Stimulated activated CD4-positive, alpha-beta T cell treated with anti-CD3 and anti-CD28 coated beads, Interleukin-15, amount 100 ng/mL, for 1 hour (primary cell): ENCODE measurements at regions not wholly inside any gene's neighbourhood (a gene's known extent, or its start where the extent isn't known, plus 50 kb on each side); places are given as distances from the start of the nearest gene placed in this dataset.
"Not testable (repeated sequence)": the region's sequence is repeated elsewhere in the genome, so short reads cannot be mapped to it uniquely, and the experiment has no call there.

ENCODE experiments used
- DNase-seq, 2 donors: peaks; one replicate each; pipeline ENCODE4 v3.0.0-alpha.2; 2020; ENCODE audit warnings: low read depth in 1 of 2, low spot score in 1 of 2

- DNase-seq, result no peak
Measured at GRCh38 chr14:106522990-106523389, 996.6 kb downstream of the TMEM121 start.

GRCh38 chr14:106528717-106529116, 1002.3 kb downstream of the TMEM121 start:
- DNase-seq, result no peak

- no peak for DNase-seq
Measured at GRCh38 chr14:106530031-106530422, 1003.6 kb downstream of the TMEM121 start.

GRCh38 chr14:106530423-106531107, 1004.2 kb downstream of the TMEM121 start:
- DNase-seq, result no peak

GRCh38 chr14:106537597-106537996, 1011.2 kb downstream of the TMEM121 start:
- DNase-seq, result not testable (repeated sequence)

- DNase-seq, result no peak
Measured at GRCh38 chr14:106538201-106538600, 1011.8 kb downstream of the TMEM121 start.

DNA sequence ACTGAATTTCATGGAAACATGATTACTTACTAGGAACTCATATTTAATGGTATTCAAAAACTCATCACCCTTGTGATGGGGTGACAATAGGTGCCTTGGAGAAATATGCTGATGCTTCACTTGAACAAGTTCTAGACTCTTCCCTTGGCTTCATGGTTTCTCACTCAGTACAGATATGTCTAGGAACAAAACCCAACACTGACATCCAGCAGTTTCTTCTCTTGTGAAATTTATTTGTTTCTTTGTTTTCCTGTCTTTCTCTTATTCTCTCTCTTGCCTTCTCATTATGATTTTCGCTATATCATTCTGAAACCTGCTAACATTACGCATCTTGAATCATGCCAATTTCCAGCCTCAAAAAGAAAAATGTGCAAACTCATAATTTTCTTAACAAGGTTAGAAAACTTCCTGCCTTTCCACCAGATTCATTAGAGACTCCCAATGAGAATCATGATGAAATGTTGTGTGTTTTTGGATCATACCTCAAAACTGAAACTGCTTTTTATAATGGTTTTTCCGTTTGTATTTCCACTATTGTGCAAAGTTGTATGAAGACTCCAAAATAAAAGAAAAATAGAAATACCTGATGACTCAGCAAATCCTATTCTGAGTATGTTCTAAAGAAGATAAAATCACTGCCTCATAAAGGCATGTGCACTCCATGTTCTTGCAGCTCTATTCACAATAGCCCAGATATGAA, 1021.5 kb downstream of the TMEM121 start:
- no peak for DNase-seq

DNA sequence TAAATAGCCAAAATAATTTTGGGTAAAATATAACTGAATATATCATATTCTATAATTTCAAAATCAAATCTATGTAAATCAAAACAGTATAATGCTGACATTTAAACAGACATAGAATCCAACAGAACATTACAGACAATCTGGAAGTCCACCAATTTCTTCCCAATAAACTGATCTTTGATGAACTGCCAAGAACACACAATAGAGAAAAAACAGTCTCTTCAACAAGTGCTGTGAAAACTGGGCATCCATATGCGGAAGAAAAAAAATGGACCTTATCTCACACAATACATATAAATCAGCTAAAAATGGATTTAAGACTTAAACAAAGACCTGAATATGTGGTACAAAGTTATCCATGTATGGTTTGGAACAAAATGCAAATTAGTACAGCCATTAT, 1022.7 kb downstream of the TMEM121 start:
- DNase-seq, result no peak

- no peak for DNase-seq
Measured at GRCh38 chr14:106551265-106551664, 1024.9 kb downstream of the TMEM121 start.

DNA sequence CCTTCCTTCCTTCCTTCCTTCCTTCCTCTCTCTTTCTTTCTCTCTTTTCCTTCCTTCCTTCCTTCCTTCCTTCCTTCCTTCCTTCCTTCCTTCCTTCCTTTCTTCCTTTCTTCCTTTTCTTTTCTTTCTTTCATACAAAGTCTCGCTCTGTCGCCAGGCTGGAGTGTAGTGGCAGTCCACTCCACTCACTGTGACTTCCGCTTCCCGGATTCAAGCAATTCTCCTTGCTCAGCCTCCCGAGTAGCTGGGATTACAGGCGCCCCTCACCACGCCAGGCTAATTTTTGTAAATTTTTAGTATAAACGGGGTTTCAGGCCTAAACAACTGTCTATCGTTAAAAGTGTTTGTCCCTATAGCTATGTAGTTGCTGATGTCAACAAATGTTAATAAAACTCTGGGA, 1029.8 kb downstream of the TMEM121 start:
- not testable (repeated sequence) for DNase-seq

DNA sequence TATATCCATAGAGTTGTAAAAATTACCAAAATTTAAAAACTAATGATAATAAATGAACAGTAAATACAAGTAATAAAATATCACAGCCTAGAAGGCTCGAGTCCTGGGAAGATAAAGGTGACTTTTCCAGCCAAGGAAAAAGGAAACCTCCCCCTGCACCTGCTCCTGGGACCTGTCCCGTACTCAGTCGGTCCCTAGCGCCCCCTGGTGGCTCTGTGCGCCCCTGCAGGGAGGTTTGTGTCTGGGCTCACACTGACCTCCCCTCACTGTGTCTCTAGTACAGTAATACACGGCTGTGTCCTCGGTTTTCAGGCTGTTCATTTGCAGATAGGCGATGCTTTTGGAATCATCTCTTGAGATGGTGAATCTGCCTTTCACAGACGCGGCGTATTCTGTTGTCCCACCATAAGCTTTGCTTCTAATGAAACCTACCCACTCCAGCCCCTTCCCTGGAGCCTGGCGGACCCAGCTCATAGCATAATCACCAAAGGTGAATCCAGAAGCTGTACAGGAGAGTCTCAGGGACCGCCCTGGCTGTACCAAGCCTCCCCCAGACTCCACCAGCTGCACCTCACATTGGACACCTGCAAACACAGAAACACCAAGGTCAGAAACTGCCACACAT, 1030.4 kb downstream of the TMEM121 start:
- DNase-seq, result peak; percentile 58 to 68

GRCh38 chr14:106562451-106562850, 1036.1 kb downstream of the TMEM121 start:
- DNase-seq, result no peak

DNA sequence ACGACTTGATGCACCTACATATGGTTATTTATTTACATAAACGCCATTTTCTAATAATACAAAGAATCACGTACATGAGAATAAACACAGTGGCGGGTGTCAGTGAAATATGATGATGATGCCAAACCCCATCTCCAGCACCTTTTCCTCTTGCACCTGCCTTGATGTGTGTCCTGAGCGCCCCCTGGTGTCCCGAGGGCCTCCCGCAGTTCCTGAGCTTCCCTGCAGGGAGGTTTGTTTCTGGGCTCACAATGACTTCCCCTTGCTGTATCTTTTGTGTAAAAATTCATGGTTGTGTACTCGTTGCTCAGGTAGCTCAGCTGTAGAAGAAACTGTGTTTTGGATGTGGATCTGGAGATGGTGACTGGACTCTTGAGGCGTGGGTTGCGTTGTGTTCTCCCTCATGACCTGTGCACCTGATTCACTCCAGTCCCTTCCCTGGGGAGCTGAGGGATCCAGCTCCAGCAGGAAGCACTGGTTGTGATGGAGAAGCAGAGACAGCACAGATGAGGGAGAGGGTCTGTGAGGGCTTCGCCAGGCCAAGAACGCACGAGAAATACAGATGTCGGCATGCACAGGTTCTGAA, 1037.8 kb downstream of the TMEM121 start:
- DNase-seq, result peak in 1 of 2 donors; percentile 56

GRCh38 chr14:106578481-106578880, 1052.1 kb downstream of the TMEM121 start:
- no peak for DNase-seq

GRCh38 chr14:106579084-106579483, 1052.7 kb downstream of the TMEM121 start:
- no peak for DNase-seq

GRCh38 chr14:106585692-106586091, 1059.3 kb downstream of the TMEM121 start:
- DNase-seq, result no peak

DNA sequence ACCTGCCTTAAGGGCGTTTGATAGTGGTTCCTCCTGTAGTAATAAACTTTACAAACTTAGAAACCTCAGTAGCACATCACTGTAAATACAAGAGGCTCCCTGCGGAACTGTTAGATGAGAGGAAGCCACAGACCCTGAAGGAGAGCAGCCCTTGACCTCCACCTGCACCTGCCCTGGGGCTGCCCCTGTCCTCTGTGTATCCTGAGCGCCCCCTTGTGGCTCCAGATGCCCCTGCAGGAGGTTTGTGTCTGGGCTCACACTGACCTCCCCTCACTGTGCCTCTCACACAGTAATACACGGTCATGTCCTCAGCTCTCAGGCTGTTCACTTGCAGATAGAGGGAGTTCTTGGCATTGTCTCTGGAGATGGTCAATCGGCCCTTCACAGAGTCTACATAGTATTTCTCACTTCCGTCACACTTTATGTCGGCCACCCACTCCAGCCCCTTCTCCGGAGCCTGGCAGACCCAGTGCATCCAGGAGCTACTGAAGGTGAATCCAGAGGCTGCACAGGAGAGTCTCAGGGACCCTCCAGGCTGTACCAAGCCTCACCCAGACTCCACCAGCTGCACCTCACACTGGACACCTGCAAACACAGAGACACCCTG, 1059.8 kb downstream of the TMEM121 start:
- DNase-seq, result peak; percentile 29 to 41

GRCh38 chr14:106591539-106591938, 1065.2 kb downstream of the TMEM121 start:
- not testable (repeated sequence) for DNase-seq

- DNase-seq, result peak; percentile 40 to 74
Measured at GRCh38 chr14:106592115-106592852, 1065.9 kb downstream of the TMEM121 start.

DNA sequence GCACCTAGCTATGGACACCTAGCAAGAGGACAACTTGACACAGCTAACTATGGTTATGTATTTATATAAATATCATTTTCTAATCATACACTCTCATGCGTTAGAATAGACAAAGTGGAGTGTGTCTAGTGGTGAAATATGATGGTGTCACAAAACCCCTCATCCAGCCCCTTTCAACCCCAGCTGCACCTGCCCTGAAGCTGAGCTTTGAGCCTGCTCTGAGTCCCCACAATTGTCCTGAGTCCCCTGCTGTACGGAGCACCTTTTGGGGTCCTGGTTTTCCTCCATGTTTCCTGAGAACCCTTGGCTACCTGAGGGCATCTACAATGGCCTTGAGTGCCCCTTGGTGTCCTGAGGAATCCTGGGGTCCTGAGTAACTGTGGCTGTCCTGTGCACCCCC, 1072.8 kb downstream of the TMEM121 start:
- no peak for DNase-seq
